ENCODE measurements at regions not wholly inside any gene's neighbourhood (a gene's known extent, or its start where the extent isn't known, plus 50 kb on each side); places are given as distances from the start of the nearest gene placed in this dataset.

- TF ChIP-seq CTCF (IDR thresholded peaks at IDR 0.05 in 8 of 11, conservative IDR thresholded peaks at IDR 0.05 in 3 of 11) = no peak
- TF ChIP-seq POLR2AphosphoS5 (IDR thresholded peaks at IDR 0.05) = no peak
Measured at GRCh38 chr2:160876765-160877164, 283.5 kb upstream of the TANK start.
